Vagina (tissue), 2 donors: ENCODE measurements at regions not wholly inside any gene's neighbourhood (a gene's known extent, or its start where the extent isn't known, plus 50 kb on each side); places are given as distances from the start of the nearest gene placed in this dataset.

Source experiments
- DNase-seq, 2 donors: peaks; one replicate each; pipeline ENCODE4 v3.0.0-alpha.2; 2017; ENCODE audit errors: extremely low spot score in 2 of 2
- H3K27ac ChIP-seq: fragments of 200-600 bp; sonication (generic); one replicate; pipeline ENCODE4 v1.5.1; 2019
- H3K27me3 ChIP-seq: fragments of 200-600 bp; sonication (generic); one replicate; pipeline ENCODE4 v1.5.1; 2019
- H3K36me3 ChIP-seq, 2 donors: fragments of 200-600 bp; sonication (generic); one replicate each; pipeline ENCODE4 v1.5.1; 2017 to 2019
- H3K4me1 ChIP-seq: fragments of 200-600 bp; sonication (generic); one replicate; pipeline ENCODE4 v1.5.1; 2019
- H3K4me3 ChIP-seq, 2 donors: fragments of 200-600 bp; sonication (generic); 1 replicate in 1 of 2; 2 replicates in 1 of 2; pipeline ENCODE4 v1.5.1; 2016 to 2019
- H3K9me3 ChIP-seq: fragments of 200-600 bp; sonication (generic); one replicate; pipeline ENCODE4 v1.5.1; 2019
- CTCF ChIP-seq, 3 experiments: fragments of 450-650 bp in 2 of 3; fragments of 200-600 bp in 1 of 3; sonication (generic) in 1 of 3; IDR thresholded peaks; one replicate each; pipeline ENCODE4 v1.5.1; 2017 to 2019; ENCODE audit warnings: antibody characterized with exemption in 3 of 3, mild to moderate bottlenecking in 2 of 3, moderate library complexity in 2 of 3
- POLR2A ChIP-seq, 2 donors: fragments of 450-650 bp; IDR thresholded peaks; one replicate each; pipeline ENCODE4 v1.6.1; 2017; ENCODE audit warnings: antibody characterized with exemption in 2 of 2, mild to moderate bottlenecking in 2 of 2, moderate library complexity in 2 of 2
- POLR2AphosphoS5 ChIP-seq, 2 donors: sonication (generic); formaldehyde crosslinking; IDR thresholded peaks; one replicate each; pipeline ENCODE4 v1.9.0; 2017; ENCODE audit warnings: antibody characterized with exemption in 2 of 2, mild to moderate bottlenecking in 2 of 2, low read depth in 1 of 2; ENCODE audit not compliant: insufficient read depth in 1 of 2
- intact Hi-C: fragments of 100-400 bp; cut with DNase I; formaldehyde crosslinking; loops from one replicate; pipeline ENCODE4 v1.15.1; 2023

GRCh38 chr11:110955776-110956175 lies 243.5 kb upstream of the ARHGAP20 start:
- DNase-seq: no peak
- Histone ChIP-seq H3K4me3 (no peak overlapping the region), H3K36me3 (no peaks in the 10 kb centered on the region), H3K27ac (no peak overlapping the region), H3K9me3 (no peaks in the 10 kb centered on the region), H3K4me1 (peaks cover 8% of the 10 kb centered on the region), H3K27me3 (no peaks in the 10 kb centered on the region)
- intact Hi-C loops: no loop called here
- no peak for TF ChIP-seq POLR2AphosphoS5 (IDR thresholded peaks at IDR 0.05; ENCODE audit: insufficient read depth in 1 of 2, low read depth in 1 of 2)
- no peak for TF ChIP-seq CTCF (IDR thresholded peaks at IDR 0.05)
- TF ChIP-seq POLR2A (IDR thresholded peaks at IDR 0.05): no peak

- H3K9me3 ChIP-seq: no peaks in the 10 kb centered on the region
- H3K4me3 ChIP-seq: no peak overlapping the region
- H3K36me3 ChIP-seq: no peaks in the 10 kb centered on the region
- intact Hi-C loops: no loop called here
- TF ChIP-seq POLR2A (IDR thresholded peaks at IDR 0.05) (no peak), POLR2AphosphoS5 (IDR thresholded peaks at IDR 0.05; ENCODE audit: insufficient read depth in 1 of 2, low read depth in 1 of 2) (no peak), CTCF (IDR thresholded peaks at IDR 0.05) (no peak)
- DNase-seq: no peak
- peaks cover 8% of the 10 kb centered on the region for H3K4me1 ChIP-seq
- peak overlapping the region; percentile 52 for H3K27ac ChIP-seq
- H3K27me3 ChIP-seq: no peaks in the 10 kb centered on the region
Observed at GRCh38 chr11:110951950-110952503, 239.8 kb upstream of the ARHGAP20 start.

GRCh38 chr11:110951037-110951949 lies 239.1 kb upstream of the ARHGAP20 start:
- Histone ChIP-seq H3K9me3 (no peaks in the 10 kb centered on the region), H3K4me1 (peaks cover 8% of the 10 kb centered on the region), H3K36me3 (no peaks in the 10 kb centered on the region), H3K27me3 (no peaks in the 10 kb centered on the region), H3K27ac (peak overlapping the region; percentile 52), H3K4me3 (no peak overlapping the region)
- intact Hi-C loops: no loop called here
- no peak for TF ChIP-seq CTCF (IDR thresholded peaks at IDR 0.05)
- no peak for TF ChIP-seq POLR2A (IDR thresholded peaks at IDR 0.05)
- no peak for TF ChIP-seq POLR2AphosphoS5 (IDR thresholded peaks at IDR 0.05; ENCODE audit: insufficient read depth in 1 of 2, low read depth in 1 of 2)
- no peak for DNase-seq

GRCh38 chr11:110948112-110948511 lies 235.9 kb upstream of the ARHGAP20 start:
- Histone ChIP-seq H3K36me3 (no peaks in the 10 kb centered on the region), H3K27ac (no peak overlapping the region), H3K4me3 (no peak overlapping the region), H3K4me1 (peaks cover 8% of the 10 kb centered on the region), H3K27me3 (no peaks in the 10 kb centered on the region), H3K9me3 (no peaks in the 10 kb centered on the region)
- no peak for DNase-seq
- intact Hi-C loops: no loop called here
- TF ChIP-seq POLR2A (IDR thresholded peaks at IDR 0.05): no peak
- TF ChIP-seq POLR2AphosphoS5 (IDR thresholded peaks at IDR 0.05; ENCODE audit: insufficient read depth in 1 of 2, low read depth in 1 of 2): no peak
- TF ChIP-seq CTCF (IDR thresholded peaks at IDR 0.05): no peak

GRCh38 chr11:110947096-110947495 lies 234.9 kb upstream of the ARHGAP20 start:
- TF ChIP-seq POLR2AphosphoS5 (IDR thresholded peaks at IDR 0.05; ENCODE audit: insufficient read depth in 1 of 2, low read depth in 1 of 2) (no peak), POLR2A (IDR thresholded peaks at IDR 0.05) (no peak), CTCF (IDR thresholded peaks at IDR 0.05) (no peak)
- no peak for DNase-seq
- Histone ChIP-seq H3K36me3 (no peaks in the 10 kb centered on the region), H3K4me3 (no peak overlapping the region), H3K4me1 (peaks cover 8% of the 10 kb centered on the region), H3K27me3 (no peaks in the 10 kb centered on the region), H3K9me3 (no peaks in the 10 kb centered on the region), H3K27ac (peak overlapping the region; percentile 2)
- intact Hi-C loops: no loop called here
